Activated CD4-positive, alpha-beta T cell treated with anti-CD3 and anti-CD28 coated beads, Interleukin-2, amount 50 U/mL, for 1 hour (primary cell): ENCODE measurements at regions not wholly inside any gene's neighbourhood (a gene's known extent, or its start where the extent isn't known, plus 50 kb on each side); places are given as distances from the start of the nearest gene placed in this dataset.

Experiments used
- DNase-seq: peaks from one replicate; pipeline ENCODE4 v3.0.0-alpha.2; 2020

- DNase-seq = no peak
These were observed 114.0 kb upstream of the SDK2 start for GRCh38 chr17:73758245-73758644.

GRCh38 chr17:73759324-73759723 lies 115.1 kb upstream of the SDK2 start:
- DNase-seq = no peak

- DNase-seq = no peak
These were observed 115.6 kb upstream of the SDK2 start for GRCh38 chr17:73759734-73760438.

- DNase-seq = no peak
These were observed 116.2 kb upstream of the SDK2 start for GRCh38 chr17:73760439-73760758.

GRCh38 chr17:73765824-73766563 lies 121.7 kb upstream of the SDK2 start:
- no peak for DNase-seq

GRCh38 chr17:73767696-73768095 lies 123.5 kb upstream of the SDK2 start:
- no peak for DNase-seq

GRCh38 chr17:73768691-73769090 lies 124.4 kb upstream of the SDK2 start:
- DNase-seq = no peak

GRCh38 chr17:73769479-73769878 lies 125.2 kb upstream of the SDK2 start:
- no peak for DNase-seq

GRCh38 chr17:73770115-73770848 lies 126.0 kb upstream of the SDK2 start:
- no peak for DNase-seq

- no peak for DNase-seq
These were observed 126.6 kb upstream of the SDK2 start for GRCh38 chr17:73770849-73771229.

- no peak for DNase-seq
These were observed 128.0 kb upstream of the SDK2 start for GRCh38 chr17:73772107-73772705.

GRCh38 chr17:73773702-73774101 lies 129.5 kb upstream of the SDK2 start:
- no peak for DNase-seq

GRCh38 chr17:73774852-73775251 lies 130.6 kb upstream of the SDK2 start:
- no peak for DNase-seq

- no peak for DNase-seq
These were observed 132.3 kb upstream of the SDK2 start for GRCh38 chr17:73776351-73777130.

- DNase-seq = no peak
These were observed 132.8 kb upstream of the SDK2 start for GRCh38 chr17:73777131-73777449.

- DNase-seq = no peak
These were observed 138.0 kb upstream of the SDK2 start for GRCh38 chr17:73782231-73782630.

- no peak for DNase-seq
These were observed 138.6 kb upstream of the SDK2 start for GRCh38 chr17:73782641-73783381.

GRCh38 chr17:73783382-73783766 lies 139.1 kb upstream of the SDK2 start:
- DNase-seq = no peak

- no peak for DNase-seq
These were observed 139.8 kb upstream of the SDK2 start for GRCh38 chr17:73783945-73784603.

GRCh38 chr17:73785496-73785895 lies 141.3 kb upstream of the SDK2 start:
- no peak for DNase-seq

- DNase-seq = no peak
These were observed 141.9 kb upstream of the SDK2 start for GRCh38 chr17:73785958-73786743.
